ENCODE measurements at regions not wholly inside any gene's neighbourhood (a gene's known extent, or its start where the extent isn't known, plus 50 kb on each side); places are given as distances from the start of the nearest gene placed in this dataset.
A peak's percentile ranks its signal among the peaks of the same experiment; 100 is the strongest.

GRCh38 chr18:26656944-26657536 is 108.7 kb upstream of the KCTD1 start:
- DNase-seq: peak in 41 of 42 donors; percentile 42 to 91 (median 81)
- intact Hi-C loops (cut with DNase I): loop anchor here (5.0 to 10.0 kb wide), 2 partner anchors 110 to 252 kb away; partner anchors contain the start of gene KCTD1

DNA sequence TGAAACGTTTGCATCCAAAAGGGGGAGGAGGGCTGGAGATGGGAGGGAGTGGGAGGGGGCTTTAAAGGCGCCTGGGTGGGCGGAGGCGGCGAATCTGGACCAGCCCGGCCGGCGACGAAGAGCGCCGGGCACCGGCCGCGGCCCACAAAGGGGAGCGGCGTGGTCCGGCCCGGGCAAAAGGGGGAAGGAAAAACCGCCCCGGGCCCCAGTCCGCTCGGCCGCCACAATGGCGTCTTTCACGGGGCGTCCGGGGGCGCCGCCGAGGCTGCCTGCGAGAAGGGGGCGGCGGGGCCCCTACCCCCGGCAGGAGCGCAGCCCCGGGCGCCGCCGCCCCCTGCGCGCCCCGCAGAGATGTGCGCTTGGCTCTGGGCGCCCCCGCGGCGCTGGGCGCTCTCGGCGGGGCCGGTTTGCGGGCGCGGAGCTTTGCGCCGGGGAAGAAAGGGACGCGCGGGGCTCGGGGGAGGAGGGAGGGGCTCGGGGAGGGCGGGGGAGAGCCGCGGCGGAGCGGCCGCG is 108.1 kb upstream of the KCTD1 start:
- intact Hi-C loops (cut with DNase I): loop anchor here (5.0 to 10.0 kb wide), 2 partner anchors 109 to 252 kb away; partner anchors contain the start of gene KCTD1
- peak in 16 of 42 donors; percentile 32 to 84 (median 60) for DNase-seq

DNA sequence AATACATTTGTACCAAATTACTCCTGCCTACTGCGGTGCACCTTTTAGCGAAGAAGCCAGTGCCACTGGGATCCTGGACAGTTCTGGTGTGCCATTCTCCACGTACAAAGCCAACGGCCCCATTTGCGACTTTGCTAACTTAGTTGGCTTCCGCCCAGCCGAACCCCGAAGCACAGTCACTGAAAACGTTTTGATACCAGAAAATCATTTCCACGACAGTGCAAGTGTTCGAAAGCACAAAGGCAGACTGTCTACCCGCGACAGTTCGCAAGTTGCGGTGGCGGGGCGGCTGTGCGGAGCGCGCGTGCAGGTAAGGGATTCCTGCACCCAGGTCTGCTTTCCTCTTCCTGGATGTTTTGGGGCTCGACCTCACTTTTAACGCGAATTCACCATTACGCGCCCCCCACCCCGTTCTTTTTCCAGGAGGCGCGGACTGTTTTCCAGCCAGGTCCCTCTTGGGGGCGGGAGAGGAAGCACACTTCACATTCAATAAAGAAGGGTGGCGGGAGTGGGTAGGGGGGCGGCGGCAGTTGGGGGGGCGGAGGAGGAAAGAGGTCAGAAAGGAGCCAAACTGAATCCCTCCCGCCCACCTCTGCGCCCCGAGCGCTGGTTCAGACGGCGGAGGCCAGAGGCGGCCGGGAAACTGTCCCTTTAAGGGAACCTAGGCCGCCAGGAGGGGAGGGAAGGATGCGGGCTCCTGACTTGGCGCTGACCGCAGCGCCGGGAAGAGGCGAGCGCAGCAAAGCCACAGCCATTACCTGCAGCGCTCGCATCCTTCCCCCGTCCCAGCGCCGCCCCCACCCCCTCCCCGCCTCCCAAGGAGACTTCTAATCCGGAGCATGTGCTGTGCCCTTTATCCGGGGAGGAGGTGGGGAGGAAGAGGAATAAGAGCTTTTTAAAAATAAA is 107.4 kb upstream of the KCTD1 start:
- peak; percentile 32 to 85 (median 64) for DNase-seq
- intact Hi-C loops (cut with DNase I): loop anchor here (5.0 to 10.0 kb wide), 2 partner anchors 108 to 251 kb away; partner anchors contain the start of gene KCTD1

DNA sequence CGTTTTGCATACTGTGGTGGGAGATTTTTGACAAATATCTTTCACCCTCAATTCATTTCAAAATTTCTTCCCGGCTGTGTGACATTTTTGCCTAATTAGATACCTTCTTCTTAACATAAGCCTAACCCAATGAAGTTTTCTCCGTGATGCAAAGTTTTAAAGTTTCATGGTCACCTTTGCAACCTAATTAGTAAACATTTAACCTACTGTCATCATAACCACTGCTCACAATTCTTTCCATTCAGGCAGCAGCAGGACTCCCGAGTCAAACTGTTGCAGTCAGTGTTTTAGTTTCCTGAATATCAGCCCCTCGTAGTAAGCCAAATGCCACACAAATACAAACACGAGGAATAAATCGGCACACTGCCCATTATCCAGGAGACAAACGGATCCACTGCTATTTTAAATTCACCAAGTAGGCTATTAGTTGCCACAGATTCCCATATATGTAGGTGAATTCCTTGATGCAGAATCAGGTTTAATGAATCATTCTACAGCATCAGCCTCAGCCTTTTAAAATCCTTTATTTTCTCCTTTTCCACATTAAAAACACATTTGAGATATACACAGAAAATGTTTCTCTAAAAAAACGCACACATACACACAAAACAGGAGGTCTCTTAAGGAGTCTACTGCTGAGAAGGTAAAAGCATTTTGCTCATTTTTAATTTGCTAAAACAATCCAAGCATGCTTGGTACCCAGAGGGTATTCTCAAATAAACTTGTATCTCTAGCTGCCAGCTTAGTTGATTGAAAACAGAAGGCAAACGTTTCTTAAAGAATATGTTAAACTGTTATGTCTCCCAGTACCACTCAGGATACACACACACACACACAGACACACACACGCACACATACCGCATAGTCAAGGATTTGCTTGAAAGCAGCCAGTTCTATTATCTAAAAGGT is 106.5 kb upstream of the KCTD1 start:
- intact Hi-C loops (cut with DNase I): loop anchor here (5.0 to 10.0 kb wide), 2 partner anchors 108 to 250 kb away; partner anchors contain the start of gene KCTD1
- no peak for DNase-seq

- intact Hi-C loops (cut with DNase I): loop anchor here (10.0 kb wide), 1 partner anchor 249 kb away; no protein-coding TSS in a partner anchor
- no peak for DNase-seq
Measured at GRCh38 chr18:26653943-26654615, 105.7 kb upstream of the KCTD1 start.

DNA sequence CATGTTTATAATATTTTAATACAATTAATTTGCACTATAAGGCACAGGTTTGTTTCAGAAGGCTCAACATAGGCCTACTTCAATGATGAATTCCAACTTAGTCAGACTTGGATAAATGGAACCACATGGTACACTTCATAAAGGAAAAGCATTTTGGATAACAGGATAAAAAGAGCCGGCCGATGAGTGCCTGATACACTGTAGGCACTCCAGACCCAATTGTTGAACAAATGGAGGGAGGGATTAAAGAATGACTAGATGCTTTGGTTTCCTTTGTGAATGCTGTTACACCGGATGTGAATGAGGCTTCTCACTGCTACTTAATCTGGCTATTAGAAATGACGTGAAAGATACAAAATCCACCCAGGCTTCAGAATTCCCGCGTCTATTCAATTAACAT is 104.1 kb upstream of the KCTD1 start:
- intact Hi-C loops (cut with DNase I): loop anchor here (10.0 kb wide), 1 partner anchor 248 kb away; no protein-coding TSS in a partner anchor
- DNase-seq: no peak

- DNase-seq: peak in 14 of 42 donors; percentile 25 to 75 (median 43)
- intact Hi-C loops (cut with DNase I): loop anchor here (10.0 kb wide), 1 partner anchor 246 kb away; no protein-coding TSS in a partner anchor
Measured at GRCh38 chr18:26650310-26651268, 102.2 kb upstream of the KCTD1 start.

- intact Hi-C loops (cut with DNase I): no loop called here
- no peak for DNase-seq
Measured at GRCh38 chr18:26649193-26649543, 100.8 kb upstream of the KCTD1 start.

DNA sequence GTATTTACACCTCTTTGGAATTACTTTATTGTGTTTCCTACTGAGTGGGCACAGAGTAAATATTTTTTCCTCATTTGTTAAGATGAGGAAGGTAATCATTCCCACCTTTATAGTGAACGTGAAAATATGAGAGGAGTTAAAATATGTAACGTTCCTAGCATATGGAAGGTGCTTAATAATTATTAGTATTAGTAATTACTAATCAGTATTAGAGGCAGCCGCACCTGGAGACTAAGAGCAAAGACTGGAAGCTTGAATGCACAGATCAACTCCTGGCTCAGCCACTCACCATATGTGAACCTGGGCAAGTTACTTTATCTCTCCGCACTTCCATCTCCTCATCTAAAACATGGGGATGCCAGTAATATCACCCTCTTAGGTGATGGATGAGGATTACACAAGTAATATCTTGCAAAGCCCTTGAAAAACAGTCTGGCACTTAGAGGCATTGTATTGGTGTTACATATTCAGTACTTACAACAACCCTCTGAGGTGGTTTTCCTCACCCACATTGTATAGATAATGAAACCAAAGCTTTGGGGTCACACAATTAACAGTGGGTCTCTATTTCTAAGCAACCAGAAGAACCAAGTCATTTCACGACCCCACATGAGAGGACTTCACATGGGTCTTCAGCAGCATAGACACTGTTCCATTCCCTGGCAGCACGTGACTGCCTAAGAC is 100.3 kb upstream of the KCTD1 start:
- intact Hi-C loops (cut with DNase I): no loop called here
- DNase-seq: no peak

DNA sequence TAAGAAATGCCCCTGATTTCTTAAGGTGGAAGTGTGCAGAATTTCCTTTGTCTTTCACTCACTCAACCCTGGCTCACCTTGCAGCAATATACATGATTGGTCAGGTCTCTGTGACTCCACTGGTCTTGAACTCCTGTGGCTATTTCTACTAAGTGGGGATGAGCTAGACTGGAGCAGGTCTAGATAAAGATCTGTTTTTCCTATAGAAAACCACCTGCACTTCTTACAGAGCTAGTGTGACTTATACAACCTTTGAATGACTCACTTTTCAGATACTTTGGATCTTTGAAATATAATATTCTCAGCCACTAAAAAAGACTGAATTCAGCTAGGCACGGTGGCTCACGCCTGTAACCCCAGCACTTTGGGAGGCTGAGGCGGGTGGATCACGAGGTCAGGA is 98.5 kb upstream of the KCTD1 start:
- intact Hi-C loops (cut with DNase I): no loop called here
- no peak for DNase-seq

DNA sequence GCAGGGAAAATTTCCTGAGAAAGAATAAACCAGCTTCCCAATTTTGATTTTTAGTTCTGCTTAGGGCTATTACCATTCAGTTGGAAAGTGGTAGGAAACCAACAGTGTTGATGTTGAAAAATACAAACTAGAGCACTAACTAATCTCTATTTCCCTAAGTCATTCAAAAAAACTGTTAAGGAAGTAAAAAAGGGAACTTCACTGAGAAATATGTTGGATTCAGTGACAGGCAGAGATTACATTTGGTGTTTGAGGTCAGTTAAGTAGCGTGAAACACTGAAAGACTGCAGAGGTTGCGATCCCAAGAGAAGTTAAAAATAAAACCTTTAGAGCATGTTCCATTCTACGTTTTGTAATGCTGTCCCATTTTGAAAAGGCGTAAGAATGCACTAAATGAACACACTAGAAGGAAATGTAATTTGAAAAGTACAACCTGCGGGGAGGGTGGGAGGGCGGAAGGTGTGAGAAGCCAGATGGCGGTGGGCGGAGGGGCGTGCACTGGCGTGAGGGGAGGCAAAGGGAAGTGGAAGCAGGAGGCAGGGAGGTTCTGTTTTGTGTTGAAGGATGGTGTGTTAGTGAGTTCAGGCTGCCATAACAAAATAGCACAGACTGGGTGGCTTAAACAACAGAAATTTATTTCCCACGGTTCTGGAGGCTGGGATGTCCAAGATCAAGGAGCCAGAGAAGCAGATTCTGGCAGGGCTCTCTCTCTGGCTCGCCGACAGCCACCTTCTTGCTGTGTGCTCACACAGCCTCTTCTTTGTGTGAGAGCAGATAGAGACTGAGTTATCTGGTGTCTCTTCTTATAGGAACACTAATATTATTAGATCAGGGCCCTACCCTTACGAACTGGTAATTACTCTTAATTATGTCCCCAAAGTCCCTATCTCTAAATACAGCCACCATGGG is 94.3 kb upstream of the KCTD1 start:
- peak in 4 of 42 donors; percentile 21 to 49 (median 36) for DNase-seq
- intact Hi-C loops (cut with DNase I): no loop called here

DNA sequence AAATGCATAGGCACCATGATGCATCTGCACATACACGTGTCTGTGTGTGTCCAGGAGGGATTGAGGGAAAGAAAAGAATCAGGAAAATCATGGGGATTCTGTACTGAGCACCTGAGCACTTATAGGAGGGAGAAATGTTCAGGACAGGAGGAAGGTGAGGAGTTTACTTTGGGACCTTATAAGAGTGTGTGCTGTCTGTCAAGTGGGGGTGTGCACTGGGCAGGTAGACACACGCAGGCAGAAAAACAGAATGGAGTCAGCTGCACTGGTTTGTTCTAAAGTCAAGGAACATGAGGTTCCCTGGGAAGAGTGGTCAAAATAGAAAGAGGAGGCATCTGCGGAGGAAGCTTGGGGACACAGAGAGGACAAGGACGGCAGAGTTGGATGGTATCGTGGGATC is 92.2 kb upstream of the KCTD1 start:
- intact Hi-C loops (cut with DNase I): no loop called here

DNA sequence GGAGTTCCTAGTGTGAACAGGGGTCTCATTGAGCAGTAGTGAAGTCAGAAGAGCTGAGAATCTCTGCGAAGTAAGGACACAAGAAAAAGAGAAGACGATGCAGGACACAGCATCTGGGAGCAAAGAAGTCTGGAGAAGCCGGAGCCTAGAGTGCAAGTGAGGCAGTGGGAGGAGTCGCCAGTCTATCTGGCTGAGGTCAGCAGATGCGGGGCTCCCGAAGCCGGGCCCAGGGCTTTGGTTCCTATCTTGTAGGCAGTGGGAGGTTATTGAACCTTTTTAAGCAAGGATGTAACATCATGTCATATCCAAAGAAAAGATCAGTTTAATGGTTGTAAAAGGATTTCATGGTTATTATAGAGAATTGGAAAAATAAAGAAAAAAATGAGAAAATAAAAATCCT is 90.8 kb upstream of the KCTD1 start:
- intact Hi-C loops (cut with DNase I): no loop called here
- DNase-seq: peak in 2 of 42 donors; percentile 20 to 66

More for the DNA sequence above, 92.2 kb upstream of the KCTD1 start:
- no peak for DNase-seq

- intact Hi-C loops (cut with DNase I): no loop called here
- peak in 3 of 42 donors; percentile 39 to 55 (median 39) for DNase-seq
Measured at GRCh38 chr18:26637983-26638382, 89.6 kb upstream of the KCTD1 start.

- intact Hi-C loops (cut with DNase I): no loop called here
- peak in 19 of 42 donors; percentile 25 to 77 (median 52) for DNase-seq
Measured at GRCh38 chr18:26637324-26637723, 89.0 kb upstream of the KCTD1 start.

Data from head of caudate nucleus (tissue), 42 donors.